DMS79 (cell line): ENCODE measurements at regions not wholly inside any gene's neighbourhood (a gene's known extent, or its start where the extent isn't known, plus 50 kb on each side); places are given as distances from the start of the nearest gene placed in this dataset.
"Not testable (repeated sequence)": the region's sequence is repeated elsewhere in the genome, so short reads cannot be mapped to it uniquely, and the experiment has no call there.

ENCODE experiments used
- DNase-seq: peaks from one replicate; lab custom pipeline; 2025; lab: John Stamatoyannopoulos, UW

GRCh38 chr6:94902974-94903628, 674.2 kb upstream of the MANEA start:
- no peak for DNase-seq

GRCh38 chr6:94899191-94899590, 678.1 kb upstream of the MANEA start:
- no peak for DNase-seq

- DNase-seq, result no peak
Observed at GRCh38 chr6:94894300-94894699, 683.0 kb upstream of the MANEA start.

GRCh38 chr6:94893327-94893726, 684.0 kb upstream of the MANEA start:
- DNase-seq, result no peak

- DNase-seq, result not testable (repeated sequence)
Observed at GRCh38 chr6:94873819-94874218, 703.5 kb upstream of the MANEA start.

- no peak for DNase-seq
Observed at GRCh38 chr6:94862112-94862511, 715.2 kb upstream of the MANEA start.

GRCh38 chr6:94859924-94860323, 717.4 kb upstream of the MANEA start:
- no peak for DNase-seq

GRCh38 chr6:94856999-94857398, 720.3 kb upstream of the MANEA start:
- DNase-seq, result not testable (repeated sequence)

GRCh38 chr6:94851329-94851728, 726.0 kb upstream of the MANEA start:
- not testable (repeated sequence) for DNase-seq

GRCh38 chr6:94845742-94846141, 731.6 kb upstream of the MANEA start:
- no peak for DNase-seq

GRCh38 chr6:94835264-94835663, 742.1 kb upstream of the MANEA start:
- DNase-seq, result no peak

GRCh38 chr6:94813806-94814205, 763.5 kb upstream of the MANEA start:
- DNase-seq, result no peak

GRCh38 chr6:94801344-94801743, 776.0 kb upstream of the MANEA start:
- DNase-seq, result no peak

GRCh38 chr6:94785514-94785913, 791.8 kb upstream of the MANEA start:
- no peak for DNase-seq

- not testable (repeated sequence) for DNase-seq
Observed at GRCh38 chr6:94785081-94785480, 792.3 kb upstream of the MANEA start.

- DNase-seq, result no peak
Observed at GRCh38 chr6:94769197-94769596, 808.1 kb upstream of the MANEA start.

- no peak for DNase-seq
Observed at GRCh38 chr6:94751641-94752329, 825.5 kb upstream of the MANEA start.

- no peak for DNase-seq
Observed at GRCh38 chr6:94736236-94736635, 841.1 kb upstream of the MANEA start.

GRCh38 chr6:94735270-94735669, 842.1 kb upstream of the MANEA start:
- DNase-seq, result no peak

GRCh38 chr6:94734751-94735150, 842.6 kb upstream of the MANEA start:
- DNase-seq, result no peak

GRCh38 chr6:94733066-94733465, 844.3 kb upstream of the MANEA start:
- no peak for DNase-seq

GRCh38 chr6:94727710-94728109, 849.6 kb upstream of the MANEA start:
- no peak for DNase-seq

- DNase-seq, result no peak
Observed at GRCh38 chr6:94721459-94721858, 855.9 kb upstream of the MANEA start.

- DNase-seq, result no peak
Observed at GRCh38 chr6:94713446-94713845, 863.9 kb upstream of the MANEA start.
